ENCODE measurements at regions not wholly inside any gene's neighbourhood (a gene's known extent, or its start where the extent isn't known, plus 50 kb on each side); places are given as distances from the start of the nearest gene placed in this dataset.

GRCh38 chr5:57346328-57346727 is 136.3 kb downstream of the ACTBL2 start:
- H3K27me3 ChIP-seq (ENCODE audit: control insufficient read depth, extremely low read depth, insufficient read depth, low read length) = no peaks in the 10 kb centered on the region
- no peaks in the 10 kb centered on the region for H3K79me2 ChIP-seq (ENCODE audit: control insufficient read depth, insufficient read depth, low read length)
- no peaks in the 10 kb centered on the region for H3K9me1 ChIP-seq (ENCODE audit: control insufficient read depth, extremely low read depth, insufficient read depth, low read length)
- H3K4me3 ChIP-seq (ENCODE audit: control insufficient read depth in 2 of 3, extremely low read depth in 1 of 3, insufficient read depth in 2 of 3, low read depth in 1 of 3, low read length in 3 of 3) = no peak overlapping the region
- H3K9me3 ChIP-seq (ENCODE audit: control insufficient read depth, low read depth, low read length) = no peaks in the 10 kb centered on the region
- TF ChIP-seq EZH2 (IDR thresholded peaks at IDR 0.05; ENCODE audit: low read length) = no peak
- no peak for TF ChIP-seq CTCF (optimal IDR thresholded peaks at IDR 0.05 in 1 of 3, IDR thresholded peaks at IDR 0.05 in 1 of 3, conservative IDR thresholded peaks at IDR 0.05 in 1 of 3; ENCODE audit: extremely low read depth in 1 of 3, insufficient read depth in 2 of 3, low read length in 3 of 3)
- no peaks in the 10 kb centered on the region for H4K20me1 ChIP-seq (ENCODE audit: control insufficient read depth, extremely low read depth, insufficient read depth, low read length)
- dilution Hi-C loops (cut with MboI; ENCODE audit: extremely low pct_ligation_motif_present, low sequenced_read_pairs) = no loop called here
- H3K36me3 ChIP-seq (ENCODE audit: control insufficient read depth in 2 of 2, extremely low read depth in 1 of 2, insufficient read depth in 2 of 2, low read length in 2 of 2) = no peaks in the 10 kb centered on the region
- FAIRE-seq = no peak
- no peak overlapping the region for H3K27ac ChIP-seq (ENCODE audit: control insufficient read depth, insufficient read depth, low read length)
- no peak overlapping the region for H3K9ac ChIP-seq (ENCODE audit: control insufficient read depth, extremely low read depth, insufficient read depth, low read length)
- H3K4me2 ChIP-seq (ENCODE audit: control insufficient read depth, extremely low read depth, insufficient read depth, low read depth, low read length) = no peak overlapping the region
- no peaks in the 10 kb centered on the region for H3K4me1 ChIP-seq (ENCODE audit: control insufficient read depth, extremely low read depth, insufficient read depth, low read length)
- no peak overlapping the region for H2AFZ ChIP-seq (ENCODE audit: control insufficient read depth, low read length)
- DNase-seq (ENCODE audit: low read depth, low spot score) = no peak

- Histone ChIP-seq H3K4me3 (ENCODE audit: control insufficient read depth in 2 of 3, extremely low read depth in 1 of 3, insufficient read depth in 2 of 3, low read depth in 1 of 3, low read length in 3 of 3) (no peak overlapping the region), H3K27ac (ENCODE audit: control insufficient read depth, insufficient read depth, low read length) (no peak overlapping the region), H3K27me3 (ENCODE audit: control insufficient read depth, extremely low read depth, insufficient read depth, low read length) (no peaks in the 10 kb centered on the region), H4K20me1 (ENCODE audit: control insufficient read depth, extremely low read depth, insufficient read depth, low read length) (no peaks in the 10 kb centered on the region), H2AFZ (ENCODE audit: control insufficient read depth, low read length) (no peak overlapping the region), H3K36me3 (ENCODE audit: control insufficient read depth in 2 of 2, extremely low read depth in 1 of 2, insufficient read depth in 2 of 2, low read length in 2 of 2) (no peaks in the 10 kb centered on the region), H3K4me2 (ENCODE audit: control insufficient read depth, extremely low read depth, insufficient read depth, low read depth, low read length) (no peak overlapping the region), H3K9me1 (ENCODE audit: control insufficient read depth, extremely low read depth, insufficient read depth, low read length) (no peaks in the 10 kb centered on the region), H3K79me2 (ENCODE audit: control insufficient read depth, insufficient read depth, low read length) (no peaks in the 10 kb centered on the region), H3K9me3 (ENCODE audit: control insufficient read depth, low read depth, low read length) (no peaks in the 10 kb centered on the region), H3K9ac (ENCODE audit: control insufficient read depth, extremely low read depth, insufficient read depth, low read length) (no peak overlapping the region), H3K4me1 (ENCODE audit: control insufficient read depth, extremely low read depth, insufficient read depth, low read length) (no peaks in the 10 kb centered on the region)
- DNase-seq (ENCODE audit: low read depth, low spot score) (no peak), FAIRE-seq (no peak)
- TF ChIP-seq CTCF (optimal IDR thresholded peaks at IDR 0.05 in 1 of 3, IDR thresholded peaks at IDR 0.05 in 1 of 3, conservative IDR thresholded peaks at IDR 0.05 in 1 of 3; ENCODE audit: extremely low read depth in 1 of 3, insufficient read depth in 2 of 3, low read length in 3 of 3) = no peak
- TF ChIP-seq EZH2 (IDR thresholded peaks at IDR 0.05; ENCODE audit: low read length) = no peak
- dilution Hi-C loops (cut with MboI; ENCODE audit: extremely low pct_ligation_motif_present, low sequenced_read_pairs) = no loop called here
These were observed 141.1 kb downstream of the ACTBL2 start for GRCh38 chr5:57341380-57341979.

Measured in keratinocyte (primary cell).